OCI-LY3 (cell line): ENCODE measurements at regions not wholly inside any gene's neighbourhood (a gene's known extent, or its start where the extent isn't known, plus 50 kb on each side); places are given as distances from the start of the nearest gene placed in this dataset.

Source experiments
- EZH2phosphoT487 ChIP-seq: fragments of 200-600 bp; shearing (Covaris generic); IDR thresholded peaks from 2 replicates; pipeline ENCODE4 v1.6.1; 2018; ENCODE audit warnings: antibody characterized with exemption, mixed run types, low read depth
- TF ChIP-seq, protein P1 (sequence below): fragments of 200-600, 300-600 bp; sonication (generic); IDR thresholded peaks from 2 replicates; pipeline ENCODE4 v1.5.1; 2014; ENCODE audit warnings: antibody characterized with exemption, low read length, low read depth

DNA sequence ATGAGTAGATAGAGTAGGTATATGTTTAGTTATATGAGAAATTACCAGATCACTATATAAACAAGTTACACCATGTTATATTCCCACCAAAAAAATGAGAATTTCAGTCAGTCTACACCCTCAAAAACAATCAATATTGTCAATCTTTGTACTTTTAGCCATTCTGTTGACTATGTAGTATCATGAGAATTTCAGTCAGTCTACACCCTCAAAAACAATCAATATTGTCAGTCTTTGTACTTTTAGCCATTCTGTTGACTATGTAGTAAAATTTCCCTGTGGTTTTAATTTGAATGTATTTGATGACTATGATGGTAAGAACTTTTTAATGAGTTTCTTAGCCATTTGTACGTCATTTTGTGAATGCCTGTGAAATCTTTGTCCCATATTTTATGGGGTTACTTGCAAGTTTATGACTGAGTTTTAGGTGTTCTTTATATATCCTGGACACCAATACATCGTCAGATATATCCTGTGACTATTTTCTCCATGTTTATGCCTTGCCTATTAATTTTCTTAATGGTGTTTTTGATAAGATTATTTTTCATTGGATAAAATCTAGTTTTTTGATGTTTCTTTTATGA lies 528.4 kb upstream of the SPHKAP start:
- TF ChIP-seq, protein P1, sequence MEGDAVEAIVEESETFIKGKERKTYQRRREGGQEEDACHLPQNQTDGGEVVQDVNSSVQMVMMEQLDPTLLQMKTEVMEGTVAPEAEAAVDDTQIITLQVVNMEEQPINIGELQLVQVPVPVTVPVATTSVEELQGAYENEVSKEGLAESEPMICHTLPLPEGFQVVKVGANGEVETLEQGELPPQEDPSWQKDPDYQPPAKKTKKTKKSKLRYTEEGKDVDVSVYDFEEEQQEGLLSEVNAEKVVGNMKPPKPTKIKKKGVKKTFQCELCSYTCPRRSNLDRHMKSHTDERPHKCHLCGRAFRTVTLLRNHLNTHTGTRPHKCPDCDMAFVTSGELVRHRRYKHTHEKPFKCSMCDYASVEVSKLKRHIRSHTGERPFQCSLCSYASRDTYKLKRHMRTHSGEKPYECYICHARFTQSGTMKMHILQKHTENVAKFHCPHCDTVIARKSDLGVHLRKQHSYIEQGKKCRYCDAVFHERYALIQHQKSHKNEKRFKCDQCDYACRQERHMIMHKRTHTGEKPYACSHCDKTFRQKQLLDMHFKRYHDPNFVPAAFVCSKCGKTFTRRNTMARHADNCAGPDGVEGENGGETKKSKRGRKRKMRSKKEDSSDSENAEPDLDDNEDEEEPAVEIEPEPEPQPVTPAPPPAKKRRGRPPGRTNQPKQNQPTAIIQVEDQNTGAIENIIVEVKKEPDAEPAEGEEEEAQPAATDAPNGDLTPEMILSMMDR = no peak
- TF ChIP-seq EZH2phosphoT487 = no peak
